ENCODE measurements at regions not wholly inside any gene's neighbourhood (a gene's known extent, or its start where the extent isn't known, plus 50 kb on each side); places are given as distances from the start of the nearest gene placed in this dataset.

DNA sequence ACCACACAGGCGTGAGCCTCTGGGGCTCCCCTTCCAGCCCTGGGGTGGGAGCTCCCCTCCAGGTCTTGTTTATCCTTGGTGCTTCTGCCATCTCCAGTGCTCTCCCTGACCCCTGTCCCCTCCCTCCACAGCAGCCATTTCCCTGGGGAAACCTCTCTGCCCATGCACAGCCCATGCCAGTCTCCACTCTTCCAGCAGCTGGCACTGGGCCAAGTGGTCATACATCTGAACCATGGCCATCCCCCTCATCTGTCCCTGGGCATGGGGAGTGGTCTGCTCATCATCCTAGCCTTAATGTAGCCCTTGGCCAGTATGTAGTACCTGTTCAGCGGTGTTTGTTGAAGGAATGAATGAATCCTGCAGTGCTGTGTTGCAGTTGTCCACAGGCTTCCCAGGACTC, 172.4 kb upstream of the ZNF32 start:
- Histone ChIP-seq H3K27ac (ENCODE audit: control insufficient read depth, insufficient read depth, low read length) (no peak overlapping the region), H3K27me3 (ENCODE audit: control insufficient read depth, extremely low read depth, insufficient read depth, low read length) (no peaks in the 10 kb centered on the region), H3K4me1 (ENCODE audit: control insufficient read depth, extremely low read depth, insufficient read depth, low read length) (no peaks in the 10 kb centered on the region), H3K9me3 (ENCODE audit: control insufficient read depth, low read depth, low read length) (no peaks in the 10 kb centered on the region), H3K36me3 (ENCODE audit: control insufficient read depth in 2 of 2, extremely low read depth in 1 of 2, insufficient read depth in 2 of 2, low read length in 2 of 2) (no peaks in the 10 kb centered on the region), H2AFZ (ENCODE audit: control insufficient read depth, low read length) (no peak overlapping the region), H3K4me3 (ENCODE audit: control insufficient read depth in 2 of 3, extremely low read depth in 1 of 3, insufficient read depth in 2 of 3, low read depth in 1 of 3, low read length in 3 of 3) (no peak overlapping the region), H3K79me2 (ENCODE audit: control insufficient read depth, insufficient read depth, low read length) (no peaks in the 10 kb centered on the region), H3K9me1 (ENCODE audit: control insufficient read depth, extremely low read depth, insufficient read depth, low read length) (no peaks in the 10 kb centered on the region), H3K4me2 (ENCODE audit: control insufficient read depth, extremely low read depth, insufficient read depth, low read depth, low read length) (no peak overlapping the region), H4K20me1 (ENCODE audit: control insufficient read depth, extremely low read depth, insufficient read depth, low read length) (no peaks in the 10 kb centered on the region), H3K9ac (ENCODE audit: control insufficient read depth, extremely low read depth, insufficient read depth, low read length) (no peak overlapping the region)
- FAIRE-seq, result no peak
- no peak for DNase-seq (ENCODE audit: low read depth, low spot score)
- dilution Hi-C loops (cut with MboI; ENCODE audit: extremely low pct_ligation_motif_present, low sequenced_read_pairs), result no loop called here
- TF ChIP-seq, protein P1, sequence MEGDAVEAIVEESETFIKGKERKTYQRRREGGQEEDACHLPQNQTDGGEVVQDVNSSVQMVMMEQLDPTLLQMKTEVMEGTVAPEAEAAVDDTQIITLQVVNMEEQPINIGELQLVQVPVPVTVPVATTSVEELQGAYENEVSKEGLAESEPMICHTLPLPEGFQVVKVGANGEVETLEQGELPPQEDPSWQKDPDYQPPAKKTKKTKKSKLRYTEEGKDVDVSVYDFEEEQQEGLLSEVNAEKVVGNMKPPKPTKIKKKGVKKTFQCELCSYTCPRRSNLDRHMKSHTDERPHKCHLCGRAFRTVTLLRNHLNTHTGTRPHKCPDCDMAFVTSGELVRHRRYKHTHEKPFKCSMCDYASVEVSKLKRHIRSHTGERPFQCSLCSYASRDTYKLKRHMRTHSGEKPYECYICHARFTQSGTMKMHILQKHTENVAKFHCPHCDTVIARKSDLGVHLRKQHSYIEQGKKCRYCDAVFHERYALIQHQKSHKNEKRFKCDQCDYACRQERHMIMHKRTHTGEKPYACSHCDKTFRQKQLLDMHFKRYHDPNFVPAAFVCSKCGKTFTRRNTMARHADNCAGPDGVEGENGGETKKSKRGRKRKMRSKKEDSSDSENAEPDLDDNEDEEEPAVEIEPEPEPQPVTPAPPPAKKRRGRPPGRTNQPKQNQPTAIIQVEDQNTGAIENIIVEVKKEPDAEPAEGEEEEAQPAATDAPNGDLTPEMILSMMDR (optimal IDR thresholded peaks at IDR 0.05 in 1 of 3, IDR thresholded peaks at IDR 0.05 in 1 of 3, conservative IDR thresholded peaks at IDR 0.05 in 1 of 3; ENCODE audit: extremely low read depth in 1 of 3, insufficient read depth in 2 of 3, low read length in 3 of 3), result no peak
- no peak for TF ChIP-seq EZH2 (IDR thresholded peaks at IDR 0.05; ENCODE audit: low read length)

DNA sequence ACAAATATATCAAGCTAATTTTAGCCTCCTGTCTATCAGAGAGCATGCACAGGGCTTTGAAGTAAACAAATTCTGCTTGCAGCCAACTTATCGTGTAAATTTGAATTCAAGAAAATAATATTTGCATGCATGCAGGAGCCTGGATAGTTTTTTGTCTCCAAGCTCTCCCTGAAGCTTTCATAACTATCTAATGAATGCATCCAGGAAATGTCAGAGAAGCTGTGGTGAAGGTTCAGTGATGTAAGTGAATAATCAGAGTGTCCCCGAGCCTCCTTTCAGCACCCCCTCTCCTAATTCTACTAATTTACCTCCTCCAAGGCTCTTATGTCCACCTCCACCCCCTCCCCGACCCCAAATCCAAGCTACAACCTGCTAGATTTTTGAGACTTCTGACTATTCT, 172.0 kb upstream of the ZNF32 start:
- DNase-seq (ENCODE audit: low read depth, low spot score) (no peak), FAIRE-seq (no peak)
- Histone ChIP-seq H3K27me3 (ENCODE audit: control insufficient read depth, extremely low read depth, insufficient read depth, low read length) (no peaks in the 10 kb centered on the region), H3K4me1 (ENCODE audit: control insufficient read depth, extremely low read depth, insufficient read depth, low read length) (no peaks in the 10 kb centered on the region), H3K79me2 (ENCODE audit: control insufficient read depth, insufficient read depth, low read length) (no peaks in the 10 kb centered on the region), H4K20me1 (ENCODE audit: control insufficient read depth, extremely low read depth, insufficient read depth, low read length) (no peaks in the 10 kb centered on the region), H3K4me3 (ENCODE audit: control insufficient read depth in 2 of 3, extremely low read depth in 1 of 3, insufficient read depth in 2 of 3, low read depth in 1 of 3, low read length in 3 of 3) (no peak overlapping the region), H3K27ac (ENCODE audit: control insufficient read depth, insufficient read depth, low read length) (no peak overlapping the region), H3K9me1 (ENCODE audit: control insufficient read depth, extremely low read depth, insufficient read depth, low read length) (no peaks in the 10 kb centered on the region), H3K36me3 (ENCODE audit: control insufficient read depth in 2 of 2, extremely low read depth in 1 of 2, insufficient read depth in 2 of 2, low read length in 2 of 2) (no peaks in the 10 kb centered on the region), H3K9ac (ENCODE audit: control insufficient read depth, extremely low read depth, insufficient read depth, low read length) (no peak overlapping the region), H3K9me3 (ENCODE audit: control insufficient read depth, low read depth, low read length) (no peaks in the 10 kb centered on the region), H3K4me2 (ENCODE audit: control insufficient read depth, extremely low read depth, insufficient read depth, low read depth, low read length) (no peak overlapping the region), H2AFZ (ENCODE audit: control insufficient read depth, low read length) (no peak overlapping the region)
- dilution Hi-C loops (cut with MboI; ENCODE audit: extremely low pct_ligation_motif_present, low sequenced_read_pairs), result no loop called here
- TF ChIP-seq, protein P1 (optimal IDR thresholded peaks at IDR 0.05 in 1 of 3, IDR thresholded peaks at IDR 0.05 in 1 of 3, conservative IDR thresholded peaks at IDR 0.05 in 1 of 3; ENCODE audit: extremely low read depth in 1 of 3, insufficient read depth in 2 of 3, low read length in 3 of 3), result no peak
- TF ChIP-seq EZH2 (IDR thresholded peaks at IDR 0.05; ENCODE audit: low read length), result no peak
